ENCODE measurements at regions not wholly inside any gene's neighbourhood (a gene's known extent, or its start where the extent isn't known, plus 50 kb on each side); places are given as distances from the start of the nearest gene placed in this dataset.
"Not testable (repeated sequence)": the region's sequence is repeated elsewhere in the genome, so short reads cannot be mapped to it uniquely, and the experiment has no call there.

DNA sequence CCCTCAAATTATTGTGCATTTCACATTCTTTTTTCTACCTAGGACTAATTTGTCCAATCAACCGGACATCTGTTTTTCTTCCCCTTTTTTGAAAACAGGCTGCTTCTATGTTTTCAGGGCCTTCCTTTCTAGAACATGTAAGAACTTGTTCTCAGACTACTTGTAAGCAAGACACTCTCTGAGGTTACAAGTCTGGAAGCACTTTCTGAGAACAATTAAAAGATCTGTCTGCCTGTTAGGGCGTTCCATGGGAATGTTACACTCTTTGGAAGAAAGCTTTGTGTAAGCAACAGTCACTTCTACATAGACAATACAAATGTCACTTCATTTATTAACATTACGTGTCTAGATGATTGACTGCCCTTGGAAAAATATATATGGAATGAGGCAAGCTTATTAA lies 50.9 kb upstream of the HSPB3 start:
- DNase-seq (ENCODE audit: low read depth) = peak; percentile 31

DNA sequence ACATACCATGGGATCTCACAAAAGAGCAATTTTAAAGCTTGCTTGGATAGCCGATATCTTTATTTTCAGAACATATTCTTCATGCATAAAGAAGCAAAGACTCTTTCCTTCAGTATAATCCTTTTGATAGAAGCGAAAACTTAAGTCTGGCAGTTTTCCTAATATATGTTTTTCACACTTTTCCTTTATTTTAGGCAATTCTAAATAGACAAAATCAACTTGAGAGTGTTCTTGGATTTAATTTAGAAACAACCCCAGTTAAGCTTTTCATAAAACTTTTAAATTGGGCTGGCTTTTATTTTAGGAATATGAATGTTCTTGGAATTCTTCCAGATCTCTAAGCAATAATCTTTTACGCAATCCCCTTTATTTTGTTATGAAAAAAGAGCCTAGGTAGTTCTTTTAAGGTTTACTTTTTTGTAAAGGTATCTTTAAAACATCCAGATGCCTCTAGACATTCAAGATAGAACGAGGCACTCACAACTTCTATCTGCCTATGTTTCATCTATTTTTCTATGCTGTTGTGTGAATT lies 51.5 kb upstream of the HSPB3 start:
- no peak for DNase-seq (ENCODE audit: low read depth)

DNA sequence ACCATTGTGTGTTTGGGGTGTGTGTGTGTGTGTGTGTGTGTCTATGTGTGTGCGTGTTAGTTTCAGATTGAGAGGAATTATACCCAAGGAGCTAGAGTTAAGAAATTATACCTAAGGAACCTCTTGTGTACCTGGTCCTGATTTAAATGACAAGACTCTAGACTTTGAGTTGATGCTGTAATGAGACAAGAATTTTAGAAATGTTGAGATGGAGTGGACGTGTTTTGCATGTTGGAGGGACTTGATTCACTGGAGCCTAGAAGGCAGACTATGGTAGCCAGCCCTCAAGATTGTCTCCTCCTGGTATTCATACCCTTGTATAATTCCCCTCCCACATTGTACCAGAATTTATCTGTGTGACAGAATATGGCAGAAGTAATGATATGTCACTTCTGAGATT lies 52.4 kb upstream of the HSPB3 start:
- DNase-seq (ENCODE audit: low read depth) = no peak

DNA sequence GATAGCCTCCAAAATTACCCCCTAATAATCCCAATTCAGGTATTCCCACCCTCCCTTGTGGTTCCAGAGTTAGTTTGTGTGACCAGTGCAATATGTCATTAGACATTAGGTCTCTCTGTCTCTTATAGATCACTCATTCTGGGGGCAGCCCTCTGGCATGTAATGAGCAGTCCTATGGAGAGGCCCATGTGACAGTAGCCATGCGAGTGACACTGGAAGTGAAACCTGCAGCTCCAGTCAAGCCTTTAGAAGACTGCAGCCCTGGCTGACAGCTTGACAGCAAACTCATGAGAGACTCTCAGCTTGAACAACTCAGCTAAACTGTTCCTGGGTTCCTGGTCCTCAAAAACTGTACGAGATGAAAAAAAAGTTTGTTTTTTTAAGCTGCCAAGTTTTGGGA lies 54.0 kb upstream of the HSPB3 start:
- no peak for DNase-seq (ENCODE audit: low read depth)

DNA sequence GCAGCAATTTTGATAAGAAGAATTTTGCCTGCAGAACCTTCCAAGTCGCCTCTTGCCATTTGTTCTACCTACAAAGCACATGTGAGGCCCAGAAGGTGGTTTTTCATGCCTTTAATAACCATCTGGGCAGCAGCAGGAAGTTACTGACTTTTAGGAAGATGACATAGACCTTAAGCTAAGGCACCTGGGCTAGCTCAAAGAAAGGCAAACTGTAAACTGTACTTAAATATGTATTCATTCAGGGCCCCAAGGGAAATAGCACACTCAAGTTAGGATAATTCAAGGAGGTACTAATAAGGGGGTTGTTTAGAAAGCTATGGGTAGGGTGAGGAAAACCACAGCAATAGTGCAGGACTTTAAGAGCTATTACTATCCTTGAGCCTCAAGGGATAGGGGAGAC lies 57.3 kb upstream of the HSPB3 start:
- no peak for DNase-seq (ENCODE audit: low read depth)

DNA sequence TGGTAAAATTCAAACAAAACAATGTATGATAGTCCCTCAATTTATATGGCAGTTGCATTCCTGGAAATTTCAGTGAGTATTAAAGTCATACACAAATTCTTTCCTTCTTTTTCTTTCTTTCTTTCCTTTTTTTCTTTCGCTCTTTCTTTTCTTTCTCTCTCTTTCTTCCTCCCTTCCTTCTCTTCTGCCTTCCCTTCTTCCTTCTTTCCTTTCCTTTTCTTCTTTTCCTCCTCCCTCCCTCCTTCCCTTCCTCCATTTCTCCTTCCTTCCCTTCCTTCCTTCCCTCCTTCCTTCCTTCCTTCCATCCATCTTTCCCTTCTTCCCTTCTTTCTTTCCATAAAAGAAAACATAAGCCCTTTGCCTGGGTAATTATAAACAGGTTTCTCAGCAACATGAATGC lies 58.1 kb upstream of the HSPB3 start:
- no peak for DNase-seq (ENCODE audit: low read depth)

DNA sequence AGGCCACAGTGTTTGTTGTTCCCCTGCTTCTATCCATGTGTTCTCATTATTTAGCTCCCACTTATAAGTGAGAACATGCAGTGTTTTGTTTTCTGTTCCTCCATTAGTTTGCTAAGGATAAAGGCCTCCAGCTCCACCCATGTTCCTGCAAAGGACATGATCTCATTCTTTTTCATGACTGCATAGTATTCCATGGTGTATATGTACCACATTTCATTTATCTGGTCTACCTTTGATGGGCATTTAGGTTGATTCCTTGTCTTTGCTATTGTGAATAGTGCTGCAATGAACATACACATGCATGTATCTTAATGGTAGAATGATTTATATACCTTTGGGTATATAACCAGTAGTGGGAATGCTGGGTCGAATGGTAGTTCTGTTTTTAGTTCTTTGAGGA lies 62.5 kb upstream of the HSPB3 start:
- not testable (repeated sequence) for DNase-seq (ENCODE audit: low read depth)

DNA sequence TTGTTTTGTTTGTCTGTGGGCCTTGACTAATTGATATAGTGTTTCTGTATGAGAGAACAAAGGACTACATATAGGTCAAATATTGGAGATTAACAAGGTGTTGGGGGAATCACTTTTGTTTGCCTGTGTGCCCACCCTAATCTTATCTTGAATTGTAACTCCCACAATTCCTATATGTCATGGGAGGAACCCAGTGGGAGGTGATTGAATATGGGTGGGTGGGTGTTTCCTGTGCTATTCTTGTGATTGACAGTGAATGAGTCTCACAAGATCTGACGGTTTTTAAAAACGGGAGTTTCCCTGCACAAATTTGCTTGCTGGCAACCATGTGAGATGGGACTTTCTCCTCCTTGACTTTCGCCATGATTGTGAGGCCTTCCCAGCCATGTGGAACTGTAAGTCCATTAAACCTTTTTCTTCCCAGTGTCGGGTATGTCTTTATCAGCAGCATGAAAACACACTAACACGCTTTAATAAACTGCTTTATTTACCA lies 64.9 kb upstream of the HSPB3 start:
- DNase-seq (ENCODE audit: low read depth) = no peak

DNA sequence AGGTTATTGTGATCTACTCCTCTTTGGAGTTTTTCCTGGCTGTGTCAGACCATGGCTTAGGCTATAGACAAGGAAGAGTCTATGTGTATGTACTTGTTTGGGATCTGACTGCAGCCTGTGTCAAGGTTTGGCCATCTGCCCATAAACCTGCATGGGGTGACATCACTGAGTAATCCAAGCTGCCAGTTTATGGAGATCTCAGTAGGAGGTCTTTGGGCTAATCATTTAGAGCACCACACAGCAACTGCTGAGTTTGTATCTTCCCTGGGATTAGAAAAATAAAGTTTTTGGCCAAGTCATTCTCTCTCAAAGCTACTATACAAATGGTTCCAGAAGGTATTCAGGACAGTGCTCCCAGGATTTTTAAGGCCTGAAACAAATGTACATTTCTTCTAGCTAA lies 65.5 kb upstream of the HSPB3 start:
- peak; percentile 84 for DNase-seq (ENCODE audit: low read depth)

DNA sequence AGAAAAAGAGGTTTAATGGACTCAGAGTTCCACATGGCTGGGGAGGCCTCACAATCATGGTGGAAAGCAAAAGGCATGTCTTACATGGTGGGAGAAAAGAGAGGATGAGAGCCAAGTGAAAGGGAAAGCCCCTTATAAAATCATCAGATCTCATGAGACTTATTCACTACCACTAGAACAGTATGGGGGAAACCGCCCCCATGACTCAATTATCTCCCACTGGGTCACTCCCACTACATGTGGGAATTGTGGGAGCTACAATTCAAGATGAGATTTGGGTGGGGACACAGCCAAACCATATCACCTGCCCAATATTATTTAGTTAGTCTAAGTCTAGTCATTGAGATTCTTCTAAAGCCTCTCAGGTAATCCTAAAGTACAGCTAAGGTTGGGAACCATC lies 66.1 kb upstream of the HSPB3 start:
- DNase-seq (ENCODE audit: low read depth) = not testable (repeated sequence)

DNA sequence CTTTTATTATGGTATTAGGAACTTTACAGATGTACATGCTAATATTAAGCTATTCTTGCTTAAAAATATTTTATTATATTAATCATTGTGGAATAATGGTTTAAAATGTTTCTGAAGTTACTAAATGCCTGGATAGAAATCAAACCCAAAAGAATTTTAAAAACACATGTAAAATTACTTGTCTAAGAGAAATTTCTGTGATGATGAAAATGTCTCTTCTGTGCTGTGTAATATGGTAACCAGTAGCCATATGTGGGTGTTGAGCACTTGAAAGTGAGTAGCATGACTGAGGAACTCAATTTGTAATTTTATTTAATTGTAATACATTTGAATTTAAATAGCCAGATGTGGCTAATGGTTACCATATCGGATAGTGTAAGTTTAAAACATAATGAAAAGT lies 66.7 kb upstream of the HSPB3 start:
- DNase-seq (ENCODE audit: low read depth) = no peak

DNA sequence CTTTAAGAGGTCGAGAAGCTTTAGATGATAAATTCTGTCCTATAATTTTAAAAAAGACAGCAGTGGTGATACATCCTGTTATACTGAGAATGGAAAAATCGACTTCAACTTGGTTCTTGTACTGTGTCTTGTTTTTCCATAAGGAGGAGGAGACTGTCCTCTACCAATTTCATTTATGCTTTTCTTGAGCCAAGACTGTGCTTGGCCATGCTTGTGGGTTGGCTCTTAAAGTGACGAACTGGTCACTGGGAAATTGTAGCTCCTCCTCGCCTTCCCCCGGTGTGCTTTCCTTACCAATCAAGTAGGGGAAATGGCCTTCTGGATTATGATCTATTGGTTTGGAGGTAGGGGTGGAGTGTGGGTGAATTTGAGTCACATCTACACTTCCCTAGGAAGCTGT lies 67.1 kb upstream of the HSPB3 start:
- DNase-seq (ENCODE audit: low read depth) = peak; percentile 39

DNA sequence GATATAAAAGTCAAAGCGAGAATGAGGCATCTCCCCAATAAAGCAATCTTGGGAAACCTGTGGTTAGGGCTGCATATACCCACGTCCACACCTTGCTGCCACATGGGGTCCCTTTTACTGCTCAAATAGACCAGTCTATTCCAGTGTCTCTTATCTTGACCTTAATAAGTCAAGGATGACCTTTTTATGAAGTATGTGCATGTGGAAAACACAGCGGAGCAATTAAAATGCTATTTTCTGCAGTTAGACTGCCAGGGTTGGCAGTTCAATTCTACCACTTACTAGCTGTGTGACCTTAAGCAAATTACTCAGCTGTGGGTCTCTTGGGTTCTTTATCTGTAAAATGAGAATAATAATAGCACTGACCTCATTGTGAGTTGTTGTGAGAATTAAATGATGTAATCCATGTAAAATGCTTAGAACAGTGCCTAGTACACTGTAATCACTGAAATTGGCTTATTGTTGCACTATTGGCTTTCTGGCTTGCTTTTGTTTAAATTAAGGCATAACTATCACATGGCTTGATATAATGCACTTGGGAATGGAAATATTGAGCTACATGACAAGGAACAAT lies 67.8 kb upstream of the HSPB3 start:
- DNase-seq (ENCODE audit: low read depth) = peak; percentile 47

DNA sequence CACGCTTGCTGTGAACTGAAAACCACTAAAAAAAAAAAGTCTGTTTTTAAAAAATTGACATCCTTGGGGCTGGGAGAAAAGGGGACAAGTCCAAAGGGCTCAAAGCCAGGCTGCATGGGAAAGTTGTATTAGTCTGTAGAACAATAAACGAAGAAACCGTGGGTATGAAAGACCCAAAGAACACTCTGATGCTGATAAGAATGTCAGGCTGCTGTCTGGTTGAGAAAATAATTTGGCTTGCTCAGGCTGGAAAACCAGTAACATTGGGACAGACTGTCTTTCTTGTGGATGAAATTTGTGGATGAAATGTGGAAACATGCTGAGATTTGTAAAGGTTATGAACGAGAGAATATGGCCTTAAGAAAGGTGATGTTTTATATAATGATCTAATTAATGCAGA lies 68.5 kb upstream of the HSPB3 start:
- no peak for DNase-seq (ENCODE audit: low read depth)

DNA sequence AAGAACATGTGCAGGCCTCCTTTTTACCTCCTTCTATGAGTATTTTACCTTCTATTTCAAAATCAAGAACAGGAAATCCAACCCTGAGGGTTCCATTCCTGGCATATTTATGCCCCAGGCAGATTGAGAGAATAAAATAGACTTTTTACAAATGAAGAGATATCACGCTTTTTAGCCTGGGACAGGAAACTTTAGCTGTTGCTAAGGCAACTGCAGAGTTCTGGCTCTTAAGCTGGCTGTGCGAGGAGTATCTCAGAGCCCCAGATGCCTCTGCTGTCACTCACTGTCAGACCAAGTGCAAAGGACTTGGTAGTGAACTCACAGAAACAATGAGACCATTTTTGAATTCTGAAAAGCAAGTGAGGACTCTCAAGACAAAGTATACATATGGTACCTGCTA lies 69.5 kb upstream of the HSPB3 start:
- no peak for DNase-seq (ENCODE audit: low read depth)

DNA sequence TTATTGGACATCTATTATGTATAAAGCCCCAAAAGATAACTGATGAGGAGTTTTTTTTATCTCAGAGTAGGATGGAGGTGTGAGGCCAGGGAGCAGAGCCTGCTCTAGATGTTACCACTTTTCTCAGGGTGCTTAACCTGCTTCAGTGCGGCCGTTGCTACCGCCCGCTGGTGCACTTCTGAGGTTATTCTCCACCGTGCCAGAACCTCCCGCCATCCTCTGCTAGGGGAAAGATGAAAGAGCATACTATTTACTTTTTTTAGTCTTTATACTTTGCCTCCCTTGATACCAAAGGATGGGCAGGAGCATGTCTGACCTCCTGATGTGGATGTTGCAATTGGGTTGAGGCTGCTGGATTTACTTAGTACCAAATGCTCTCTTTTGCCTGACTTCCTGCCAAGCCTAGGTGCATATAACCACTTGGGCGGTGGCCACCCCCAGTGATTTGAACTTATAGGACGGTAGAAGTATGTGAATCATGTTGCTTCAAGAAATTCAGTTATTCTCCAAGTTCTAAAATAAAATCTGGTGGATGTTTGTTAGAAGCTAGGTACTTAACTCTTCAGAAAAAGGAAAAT lies 71.1 kb upstream of the HSPB3 start:
- DNase-seq (ENCODE audit: low read depth) = no peak

DNA sequence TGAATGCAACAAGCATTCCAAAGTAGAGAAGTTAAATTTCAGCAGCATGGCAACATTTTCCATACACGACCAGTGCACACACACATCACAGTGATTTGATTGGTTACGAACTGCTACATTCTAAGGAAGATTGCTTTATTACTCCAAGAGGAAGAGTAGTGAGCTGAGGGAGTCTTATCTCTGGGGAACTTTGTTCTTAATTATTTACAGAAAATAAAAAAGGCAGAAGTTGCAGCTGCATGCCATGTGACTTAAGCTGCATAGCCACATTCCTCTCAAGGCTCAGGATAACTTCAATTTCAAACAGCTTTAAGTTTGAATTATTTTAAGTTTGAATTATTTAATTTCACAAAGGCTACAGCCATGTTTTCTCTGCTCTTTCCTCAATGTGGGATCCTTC lies 71.6 kb upstream of the HSPB3 start:
- no peak for DNase-seq (ENCODE audit: low read depth)

DNA sequence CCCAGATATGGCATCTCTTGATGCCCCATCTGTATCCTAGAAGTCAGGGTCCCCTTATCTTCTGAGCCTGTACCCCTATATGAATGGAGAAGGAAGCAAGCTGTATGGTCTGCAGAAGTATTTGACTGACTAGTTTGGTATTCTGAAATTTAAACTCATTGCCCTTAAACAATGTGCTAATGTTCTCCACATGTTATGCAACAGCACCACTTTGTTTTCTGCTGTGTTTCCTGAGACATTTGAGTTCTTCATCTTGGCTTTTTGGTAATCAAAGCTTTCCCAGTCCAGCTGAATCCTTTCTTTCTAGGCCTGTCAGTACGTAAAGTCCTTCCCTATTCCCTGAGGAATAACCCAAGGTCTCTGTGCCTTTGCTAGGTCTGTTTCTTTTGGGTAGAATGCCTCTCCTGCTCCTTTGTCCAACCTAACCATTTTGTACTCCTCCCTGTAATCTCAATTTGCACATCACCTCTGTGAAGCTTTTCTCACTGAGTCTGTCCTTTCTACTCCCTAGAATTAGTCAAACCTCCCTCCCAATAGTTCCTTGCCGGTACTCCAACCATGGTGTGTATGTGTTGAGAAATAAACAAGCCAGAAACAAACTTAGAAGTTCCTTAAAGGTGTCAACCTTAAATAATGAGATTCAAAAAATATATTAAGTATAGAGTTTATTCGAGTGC lies 72.1 kb upstream of the HSPB3 start:
- DNase-seq (ENCODE audit: low read depth) = no peak

DNA sequence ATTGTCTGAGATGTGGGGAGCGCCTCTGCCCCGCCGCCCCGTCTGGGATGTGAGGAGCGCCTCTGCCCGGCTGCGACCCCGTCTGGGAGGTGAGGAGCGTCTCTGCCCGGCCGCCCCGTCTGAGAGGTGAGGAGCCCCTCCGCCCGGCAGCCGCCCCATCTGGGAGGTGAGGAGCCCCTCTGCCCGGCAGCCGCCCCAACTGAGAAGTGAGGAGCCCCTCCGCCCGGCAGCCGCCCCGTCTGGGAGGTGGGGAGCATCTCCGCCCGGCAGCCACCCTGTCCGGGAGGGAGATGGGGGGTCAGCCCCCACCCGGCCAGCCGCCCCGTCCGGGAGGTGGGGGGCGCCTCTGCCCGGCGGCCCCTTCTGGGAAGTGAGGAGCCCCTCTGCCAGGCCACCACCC lies 70.9 kb upstream of the ARL15 start:
- DNase-seq (ENCODE audit: low read depth) = not testable (repeated sequence)

DNA sequence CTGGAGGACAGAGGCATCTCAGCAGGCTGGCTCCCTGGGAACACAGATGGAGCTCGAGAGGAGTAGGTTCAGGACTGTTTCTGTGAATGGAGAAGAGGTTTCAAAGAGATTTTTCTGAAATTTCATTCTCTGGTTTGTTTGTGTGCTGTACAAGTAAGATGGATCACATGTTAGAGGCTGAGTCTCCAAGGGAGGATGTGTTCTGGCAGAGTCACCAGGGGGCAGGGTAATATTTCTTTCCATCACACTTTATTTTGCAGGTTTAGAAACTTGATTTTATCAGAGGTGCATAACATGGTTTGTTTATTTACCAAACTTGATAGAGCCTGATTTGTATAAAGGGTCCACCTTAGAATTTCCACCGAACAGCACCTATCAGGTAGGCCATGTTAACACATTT lies 69.2 kb upstream of the ARL15 start:
- DNase-seq (ENCODE audit: low read depth) = no peak

DNA sequence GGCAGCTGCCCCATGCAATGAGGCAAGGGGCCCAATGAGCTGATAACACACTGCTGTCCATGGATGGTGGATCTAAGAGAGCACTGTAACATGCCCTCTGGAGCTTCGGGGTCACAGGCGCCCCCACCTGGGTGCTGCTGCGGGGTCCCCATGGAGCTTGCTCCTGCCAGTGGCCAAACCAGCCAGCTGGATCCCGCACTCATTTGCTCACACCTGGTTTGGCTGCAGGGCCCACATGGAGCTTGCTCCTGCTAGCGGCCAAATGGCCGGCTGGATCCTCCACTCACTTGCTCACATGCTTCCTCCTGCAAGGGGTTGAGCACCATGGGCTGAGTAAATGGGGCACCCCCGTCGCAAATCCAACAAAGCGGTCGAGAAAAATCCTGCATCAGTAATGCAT lies 68.3 kb upstream of the ARL15 start:
- no peak for DNase-seq (ENCODE audit: low read depth)

DNA sequence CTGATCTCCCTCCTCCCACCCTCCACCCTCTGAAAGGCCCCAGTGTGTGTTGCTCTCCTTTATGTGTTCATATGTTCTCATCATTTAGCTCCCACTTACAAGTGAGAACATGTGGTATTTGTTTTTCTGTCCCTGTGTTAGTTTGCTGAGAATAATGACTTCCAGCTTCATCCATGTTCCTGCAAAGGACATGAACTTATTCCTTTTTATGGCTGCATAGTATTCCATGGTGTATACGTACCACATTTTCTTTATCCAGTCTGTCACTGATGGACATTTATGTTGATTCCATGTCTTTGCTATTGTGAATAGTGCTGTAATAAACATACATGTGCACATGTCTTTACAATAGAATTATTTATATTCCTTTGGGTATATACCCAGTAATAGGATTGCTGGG lies 67.0 kb upstream of the ARL15 start:
- DNase-seq (ENCODE audit: low read depth) = not testable (repeated sequence)

DNA sequence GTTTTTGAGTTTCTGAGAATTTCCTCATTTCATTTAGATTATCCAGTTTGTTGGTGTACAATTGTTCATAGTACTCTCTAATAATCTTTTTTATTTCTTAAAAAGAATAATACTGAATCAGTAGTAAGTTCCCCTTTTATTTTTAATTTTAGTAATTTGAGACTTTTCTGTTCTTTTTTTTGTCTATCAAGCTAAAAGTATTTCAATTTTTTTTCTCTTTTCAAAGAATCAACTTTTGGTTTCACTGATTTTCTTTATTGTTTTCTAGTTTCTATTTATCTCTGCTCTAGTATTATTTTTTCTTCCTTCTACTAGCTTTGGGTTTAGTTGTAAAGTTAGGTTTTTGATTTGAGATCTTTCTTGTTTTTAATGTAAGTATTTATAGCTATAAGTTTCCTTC lies 60.6 kb upstream of the ARL15 start:
- DNase-seq (ENCODE audit: low read depth) = no peak

All from myocyte (in vitro differentiated cells).